GM23248 (cell line): ENCODE measurements at regions not wholly inside any gene's neighbourhood (a gene's known extent, or its start where the extent isn't known, plus 50 kb on each side); places are given as distances from the start of the nearest gene placed in this dataset.

Source experiments
- DNase-seq: peaks from one replicate; pipeline ENCODE4 v3.0.0-alpha.2; 2015
- H2AFZ ChIP-seq: fragments of 200-600 bp; sonication (generic); 2 replicates; pipeline ENCODE4 v1.6.1; 2016; ENCODE audit warnings: antibody characterized with exemption
- H3F3A ChIP-seq: fragments of 200-600 bp; sonication (generic); 2 replicates; pipeline ENCODE4 v1.6.1; 2016; ENCODE audit warnings: mild to moderate bottlenecking, antibody characterized with exemption, mixed run types; ENCODE audit not compliant: insufficient read depth
- H3K27ac ChIP-seq: fragments of 200-600 bp; sonication (generic); 2 replicates; pipeline ENCODE4 v1.5.1; 2016; ENCODE audit warnings: mild to moderate bottlenecking
- H3K27me3 ChIP-seq: fragments of 200-600 bp; sonication (generic); replicated peaks from 2 replicates; pipeline ENCODE4 v1.6.1; 2016; ENCODE audit warnings: mild to moderate bottlenecking; ENCODE audit not compliant: insufficient read depth
- H3K36me3 ChIP-seq: fragments of 200-600 bp; sonication (generic); 2 replicates; pipeline ENCODE4 v1.6.1; 2016; ENCODE audit warnings: low read depth, mild to moderate bottlenecking
- H3K4me1 ChIP-seq: fragments of 200-600 bp; sonication (generic); 2 replicates; pipeline ENCODE4 v1.6.1; 2016; ENCODE audit warnings: mild to moderate bottlenecking; ENCODE audit not compliant: insufficient read depth
- H3K4me2 ChIP-seq: fragments of 200-600 bp; sonication (generic); one replicate; pipeline ENCODE4 v1.6.1; 2016; ENCODE audit warnings: mild to moderate bottlenecking; ENCODE audit not compliant: unreplicated experiment
- H3K4me3 ChIP-seq: fragments of 200-600 bp; sonication (generic); 2 replicates; pipeline ENCODE4 v1.5.1; 2016; ENCODE audit warnings: mild to moderate bottlenecking
- H3K79me2 ChIP-seq: fragments of 200-600 bp; sonication (generic); 2 replicates; pipeline ENCODE4 v1.6.1; 2016; ENCODE audit warnings: mild to moderate bottlenecking; ENCODE audit not compliant: insufficient read depth
- H3K9ac ChIP-seq: fragments of 200-600 bp; sonication (generic); 2 replicates; pipeline ENCODE4 v1.6.1; 2016; ENCODE audit warnings: mild to moderate bottlenecking
- H3K9me2 ChIP-seq: fragments of 200-600 bp; sonication (generic); 2 replicates; pipeline ENCODE4 v1.6.1; 2016; ENCODE audit warnings: mixed run types, mild to moderate bottlenecking, moderate library complexity; ENCODE audit not compliant: insufficient read depth
- H3K9me3 ChIP-seq: fragments of 200-600 bp; sonication (generic); one replicate; pipeline ENCODE4 v1.6.1; 2017; ENCODE audit warnings: low read depth
- H4K20me1 ChIP-seq: fragments of 200-600 bp; sonication (generic); 2 replicates; pipeline ENCODE4 v1.6.0; 2016; ENCODE audit not compliant: insufficient read depth
- EZH2 ChIP-seq: fragments of 200-600 bp; sonication (generic); IDR thresholded peaks from 2 replicates; pipeline ENCODE4 v1.6.1; 2018; ENCODE audit warnings: antibody characterized with exemption, mild to moderate bottlenecking; ENCODE audit not compliant: insufficient read depth, poor library complexity, severe bottlenecking
- EZH2phosphoT487 ChIP-seq: fragments of 200-600 bp; sonication (generic); IDR thresholded peaks from 2 replicates; pipeline ENCODE4 v1.6.1; 2018; ENCODE audit warnings: antibody characterized with exemption, moderate library complexity, mild to moderate bottlenecking, low read depth; ENCODE audit not compliant: insufficient read depth
- WGBS, 2 experiments: methylation state at CpG; one replicate each; pipeline ENCODE4 v1.1.6; 2015 to 2017; ENCODE audit warnings: low lambda C conversion rate in 2 of 2, low coverage in 1 of 2; ENCODE audit errors: missing lambda C conversion rate in 2 of 2; 5-methylcytosine and 5-hydroxymethylcytosine counted together
- in situ Hi-C: fragments of 300-500 bp; cut with MboI; formaldehyde crosslinking; loops from 2 replicates; pipeline ENCODE4 v1.15.0; 2020

- no peak overlapping the region for H3K4me3 ChIP-seq
- TF ChIP-seq EZH2 = no peak
- TF ChIP-seq EZH2phosphoT487 = no peak
- no peaks in the 10 kb centered on the region for H3K27me3 ChIP-seq
- H4K20me1 ChIP-seq = no peaks in the 10 kb centered on the region
- H3K79me2 ChIP-seq = no peaks in the 10 kb centered on the region
- H3K4me2 ChIP-seq = no peak overlapping the region
- in situ Hi-C loops = no loop called here
- H3K36me3 ChIP-seq = no peaks in the 10 kb centered on the region
- WGBS, 2 experiments = 54 to 59% methylated on average over 4 of the region's 4 CpGs
- no peak overlapping the region for H3K9ac ChIP-seq
- DNase-seq = no peak
- no peak overlapping the region for H2AFZ ChIP-seq
- H3K9me3 ChIP-seq = no peaks in the 10 kb centered on the region
- H3K4me1 ChIP-seq = no peaks in the 10 kb centered on the region
- H3K27ac ChIP-seq = no peak overlapping the region
- H3F3A ChIP-seq = no peaks in the 10 kb centered on the region
- H3K9me2 ChIP-seq = no peaks in the 10 kb centered on the region
Measured at GRCh38 chr15:87578776-87579175, 677.8 kb downstream of the NTRK3 start.

- H3K27ac ChIP-seq = no peak overlapping the region
- no peak overlapping the region for H3K4me2 ChIP-seq
- no peaks in the 10 kb centered on the region for H4K20me1 ChIP-seq
- H3K79me2 ChIP-seq = no peaks in the 10 kb centered on the region
- no peaks in the 10 kb centered on the region for H3K27me3 ChIP-seq
- no peak overlapping the region for H3K9ac ChIP-seq
- no peaks in the 10 kb centered on the region for H3K4me1 ChIP-seq
- 3 to 6% methylated on average over 3 of the region's 3 CpGs for WGBS, 2 experiments
- H3K9me2 ChIP-seq = no peaks in the 10 kb centered on the region
- DNase-seq = no peak
- no peaks in the 10 kb centered on the region for H3K36me3 ChIP-seq
- no peaks in the 10 kb centered on the region for H3K9me3 ChIP-seq
- in situ Hi-C loops = no loop called here
- no peaks in the 10 kb centered on the region for H3F3A ChIP-seq
- H2AFZ ChIP-seq = no peak overlapping the region
- H3K4me3 ChIP-seq = no peak overlapping the region
- TF ChIP-seq EZH2 = no peak
Measured at GRCh38 chr15:87577336-87577735, 679.2 kb downstream of the NTRK3 start.

GRCh38 chr15:87576486-87577176 is 679.9 kb downstream of the NTRK3 start:
- in situ Hi-C loops = no loop called here
- Histone ChIP-seq H3K4me3 (no peak overlapping the region), H3K9me2 (no peaks in the 10 kb centered on the region), H3K4me1 (no peaks in the 10 kb centered on the region), H3K9me3 (no peaks in the 10 kb centered on the region), H3K36me3 (no peaks in the 10 kb centered on the region), H3K27ac (no peak overlapping the region), H3K79me2 (no peaks in the 10 kb centered on the region), H4K20me1 (no peaks in the 10 kb centered on the region), H3F3A (no peaks in the 10 kb centered on the region), H3K4me2 (no peak overlapping the region), H3K9ac (no peak overlapping the region), H2AFZ (no peak overlapping the region), H3K27me3 (no peaks in the 10 kb centered on the region)
- no peak for TF ChIP-seq EZH2
- no peak for TF ChIP-seq EZH2phosphoT487
- WGBS, 2 experiments = 41 to 45% methylated on average over 3 of the region's 3 CpGs
- no peak for DNase-seq

GRCh38 chr15:87575896-87576473 is 680.6 kb downstream of the NTRK3 start:
- H2AFZ ChIP-seq = no peak overlapping the region
- no peaks in the 10 kb centered on the region for H3K79me2 ChIP-seq
- H3K27ac ChIP-seq = no peak overlapping the region
- TF ChIP-seq EZH2phosphoT487 = no peak
- TF ChIP-seq EZH2 = no peak
- in situ Hi-C loops = no loop called here
- no peaks in the 10 kb centered on the region for H3K36me3 ChIP-seq
- no peaks in the 10 kb centered on the region for H3K4me1 ChIP-seq
- H3K9me2 ChIP-seq = no peaks in the 10 kb centered on the region
- no peak overlapping the region for H3K4me3 ChIP-seq
- WGBS, 2 experiments = 38 to 39% methylated on average over 3 of the region's 3 CpGs
- H4K20me1 ChIP-seq = no peaks in the 10 kb centered on the region
- H3K9me3 ChIP-seq = no peaks in the 10 kb centered on the region
- H3K9ac ChIP-seq = no peak overlapping the region
- no peak for DNase-seq
- no peaks in the 10 kb centered on the region for H3K27me3 ChIP-seq
- H3K4me2 ChIP-seq = no peak overlapping the region
- no peaks in the 10 kb centered on the region for H3F3A ChIP-seq

GRCh38 chr15:87573534-87573933 is 683.0 kb downstream of the NTRK3 start:
- DNase-seq = no peak
- H3K36me3 ChIP-seq = no peaks in the 10 kb centered on the region
- H3K9me3 ChIP-seq = no peaks in the 10 kb centered on the region
- no peak overlapping the region for H3K27ac ChIP-seq
- H3F3A ChIP-seq = no peaks in the 10 kb centered on the region
- H2AFZ ChIP-seq = no peak overlapping the region
- no peaks in the 10 kb centered on the region for H3K4me1 ChIP-seq
- no peak overlapping the region for H3K4me2 ChIP-seq
- in situ Hi-C loops = no loop called here
- H3K27me3 ChIP-seq = no peaks in the 10 kb centered on the region
- H3K79me2 ChIP-seq = no peaks in the 10 kb centered on the region
- H3K9me2 ChIP-seq = no peaks in the 10 kb centered on the region
- H3K9ac ChIP-seq = no peak overlapping the region
- 18 to 31% methylated on average over 1 of the region's 1 CpG for WGBS, 2 experiments
- no peak for TF ChIP-seq EZH2
- no peak for TF ChIP-seq EZH2phosphoT487
- H4K20me1 ChIP-seq = no peaks in the 10 kb centered on the region
- no peak overlapping the region for H3K4me3 ChIP-seq
